CD14-positive monocyte (primary cell): ENCODE measurements at regions not wholly inside any gene's neighbourhood (a gene's known extent, or its start where the extent isn't known, plus 50 kb on each side); places are given as distances from the start of the nearest gene placed in this dataset.

ENCODE experiments used
- DNase-seq, 3 donors: peaks; one replicate each; pipeline ENCODE4 v3.0.0-alpha.2; 2011 to 2022
- H2AFZ ChIP-seq: 2 replicates; pipeline ENCODE4 v1.6.0; 2012; ENCODE audit warnings: mild to moderate bottlenecking, low read depth, low read length, inconsistent platforms; ENCODE audit not compliant: insufficient read depth, poor library complexity, severe bottlenecking
- H3K27ac ChIP-seq, 2 donors: 1 replicate in 1 of 2; 2 replicates in 1 of 2; pipeline ENCODE4 v1.5.1; 2012 to 2013; ENCODE audit warnings: low read length in 2 of 2, control low read depth in 1 of 2, inconsistent platforms in 1 of 2, low read depth in 1 of 2, mild to moderate bottlenecking in 1 of 2
- H3K27me3 ChIP-seq, 2 donors: one replicate each; pipeline versions ENCODE4 v1.6.0 to v1.6.1; 2011 to 2013; ENCODE audit warnings: low read length in 2 of 2; ENCODE audit not compliant: control insufficient read depth in 2 of 2, insufficient read depth in 2 of 2
- H3K36me3 ChIP-seq, 2 donors: replicated peaks in 1 of 2; 1 replicate in 1 of 2; 2 replicates in 1 of 2; pipeline versions ENCODE4 v1.5.1 to v1.6.1; 2012 to 2013; ENCODE audit warnings: low read length in 2 of 2, control low read depth in 1 of 2, inconsistent platforms in 1 of 2, mild to moderate bottlenecking in 1 of 2; ENCODE audit not compliant: insufficient read depth in 2 of 2, control insufficient read depth in 1 of 2
- H3K4me1 ChIP-seq, 2 donors: 1 replicate in 1 of 2; 2 replicates in 1 of 2; pipeline versions ENCODE4 v1.5.1 to v1.6.1; 2012 to 2013; ENCODE audit warnings: low read length in 2 of 2, control low read depth in 1 of 2, inconsistent platforms in 1 of 2, mild to moderate bottlenecking in 1 of 2, moderate library complexity in 1 of 2; ENCODE audit not compliant: insufficient read depth in 2 of 2, control insufficient read depth in 1 of 2
- H3K4me2 ChIP-seq: replicated peaks from 2 replicates; pipeline ENCODE3; 2012; ENCODE audit warnings: low read length, moderate library complexity, mild to moderate bottlenecking; ENCODE audit not compliant: poor library complexity, severe bottlenecking; ENCODE audit errors: extremely low read depth
- H3K4me3 ChIP-seq, 3 experiments: fragments of 200-600 bp in 1 of 3; sonication (generic) in 1 of 3; replicated peaks in 1 of 3; 1 replicate in 2 of 3; 2 replicates in 1 of 3; pipeline ENCODE4 v1.5.1; 2011 to 2013; ENCODE audit warnings: low read length in 3 of 3, mild to moderate bottlenecking in 3 of 3, control low read depth in 2 of 3, low read depth in 2 of 3, inconsistent platforms in 1 of 3, moderate library complexity in 1 of 3
- H3K79me2 ChIP-seq: 2 replicates; pipeline ENCODE4 v1.6.0; 2012; ENCODE audit warnings: mild to moderate bottlenecking, control low read depth, inconsistent platforms, low read length, moderate library complexity; ENCODE audit not compliant: insufficient read depth
- H3K9ac ChIP-seq: 2 replicates; pipeline ENCODE4 v1.6.0; 2017; ENCODE audit warnings: low read length, mild to moderate bottlenecking; ENCODE audit not compliant: insufficient read depth, poor library complexity, severe bottlenecking
- H3K9me3 ChIP-seq, 2 donors: replicated peaks in 1 of 2; 1 replicate in 1 of 2; 2 replicates in 1 of 2; pipeline versions ENCODE4 v1.5.1 to v1.6.1; 2012 to 2013; ENCODE audit warnings: low read length in 2 of 2, control low read depth in 1 of 2; ENCODE audit not compliant: control insufficient read depth in 1 of 2, insufficient read depth in 1 of 2
- H4K20me1 ChIP-seq: 2 replicates; pipeline ENCODE4 v1.6.0; 2012; ENCODE audit warnings: mild to moderate bottlenecking, low read length, control low read depth, moderate library complexity; ENCODE audit not compliant: insufficient read depth
- H3K27ac Mint-ChIP-seq, 7 donors: one replicate each; pipeline ENCODE4 v1.8.0; 2020; ENCODE audit warnings: mild to moderate bottlenecking in 7 of 7, mixed read lengths in 7 of 7, moderate library complexity in 6 of 7, inconsistent platforms in 2 of 7
- H3K27me3 Mint-ChIP-seq, 3 donors: one replicate each; pipeline ENCODE4 v1.8.0; 2021 to 2022; ENCODE audit warnings: low read depth in 3 of 3, mild to moderate bottlenecking in 3 of 3, mixed read lengths in 3 of 3, moderate library complexity in 3 of 3, inconsistent platforms in 1 of 3
- H3K36me3 Mint-ChIP-seq, 2 donors: one replicate each; pipeline ENCODE4 v1.8.0; 2020; ENCODE audit warnings: mixed read lengths in 2 of 2, inconsistent platforms in 1 of 2, mild to moderate bottlenecking in 1 of 2
- H3K4me1 Mint-ChIP-seq: one replicate; pipeline ENCODE4 v1.8.0; 2020; ENCODE audit warnings: mild to moderate bottlenecking, mixed read lengths
- H3K4me3 Mint-ChIP-seq, 2 donors: one replicate each; pipeline ENCODE4 v1.8.0; 2020; ENCODE audit warnings: mild to moderate bottlenecking in 2 of 2, mixed read lengths in 2 of 2, moderate library complexity in 1 of 2
- H3K9me3 Mint-ChIP-seq, 7 donors: one replicate each; pipeline ENCODE4 v1.8.0; 2020 to 2022; ENCODE audit warnings: mixed read lengths in 7 of 7, mild to moderate bottlenecking in 6 of 7, moderate library complexity in 6 of 7, inconsistent platforms in 2 of 7
- CTCF ChIP-seq: fragments of 200-600 bp; IDR thresholded peaks from one replicate; pipeline ENCODE4 v1.8.0; 2022; ENCODE audit warnings: antibody characterized with exemption, mild to moderate bottlenecking
- WGBS: methylation state at CpG from one replicate; pipeline ENCODE4 v1.1.5; 2013; ENCODE audit warnings: missing lambda C conversion rate; ENCODE audit not compliant: insufficient coverage; 5-methylcytosine and 5-hydroxymethylcytosine counted together
- intact Hi-C, 2 donors: fragments of 100-400 bp; cut with micrococcal nuclease; formaldehyde crosslinking; loops; one replicate each; pipeline versions ENCODE4 v1.15.0 to v1.15.1; 2023

- H3K9me3 ChIP-seq: peaks cover 12 to 18% of the 10 kb centered on the region in 2 donors
- H3K4me1 ChIP-seq: peaks cover 19 to 23% of the 10 kb centered on the region in 2 donors
- no peaks in the 10 kb centered on the region for H4K20me1 ChIP-seq
- DNase-seq: peak in 2 of 3 donors; percentile 30 to 41
- no peaks in the 10 kb centered on the region for H3K27me3 ChIP-seq
- no peak overlapping the region for H2AFZ ChIP-seq
- no peak overlapping the region for H3K4me2 ChIP-seq
- H3K27ac ChIP-seq: no peak overlapping the region
- Mint-ChIP-seq H3K27ac (peak overlapping the region in 1 of 7 donors; percentile 12), H3K4me3 (no peak overlapping the region), H3K4me1 (peaks cover 19% of the 10 kb centered on the region), H3K9me3 (peaks cover 2 to 23% (median 15%) of the 10 kb centered on the region in 7 donors), H3K27me3 (peaks cover 0 to 3% (median 1%) of the 10 kb centered on the region in 3 donors), H3K36me3 (no peaks in the 10 kb centered on the region)
- H3K79me2 ChIP-seq: no peaks in the 10 kb centered on the region
- TF ChIP-seq CTCF: peak; percentile 88
- H3K4me3 ChIP-seq: no peak overlapping the region
- intact Hi-C loops: loop anchor here (5.0 kb wide), 3 partner anchors 179 to 479 kb away; no protein-coding TSS in a partner anchor
- H3K9ac ChIP-seq: no peak overlapping the region
- no peaks in the 10 kb centered on the region for H3K36me3 ChIP-seq
- WGBS: 60% methylated on average over 1 of the region's 8 CpGs
These were observed 127.2 kb upstream of the ATF7IP start for GRCh38 chr12:14238221-14238792.

- DNase-seq: peak; percentile 62 to 73 (median 71)
- Histone ChIP-seq H3K27me3 (no peaks in the 10 kb centered on the region), H2AFZ (peak overlapping the region; percentile 78), H4K20me1 (no peaks in the 10 kb centered on the region), H3K9ac (peak overlapping the region; percentile 63), H3K4me1 (peaks cover 21 to 27% of the 10 kb centered on the region in 2 donors), H3K4me2 (peak overlapping the region; percentile 78), H3K4me3 (peak overlapping the region; percentile 53 to 91 (median 84)), H3K27ac (peak overlapping the region; percentile 69 to 86), H3K36me3 (no peaks in the 10 kb centered on the region), H3K9me3 (peaks cover 23 to 27% of the 10 kb centered on the region in 2 donors), H3K79me2 (no peaks in the 10 kb centered on the region)
- peaks cover 8 to 32% (median 25%) of the 10 kb centered on the region in 7 donors for H3K9me3 Mint-ChIP-seq
- peaks cover 0 to 4% of the 10 kb centered on the region in 2 donors for H3K36me3 Mint-ChIP-seq
- H3K4me3 Mint-ChIP-seq: peak overlapping the region; percentile 77 to 86
- intact Hi-C loops: loop anchor here (5.0 kb wide), 3 partner anchors 178 to 478 kb away; no protein-coding TSS in a partner anchor
- H3K27me3 Mint-ChIP-seq: peaks cover 0 to 3% (median 1%) of the 10 kb centered on the region in 3 donors
- 29% methylated on average over 3 of the region's 13 CpGs for WGBS
- H3K27ac Mint-ChIP-seq: peak overlapping the region; percentile 79 to 96 (median 91)
- TF ChIP-seq CTCF: no peak
- H3K4me1 Mint-ChIP-seq: peaks cover 21% of the 10 kb centered on the region
These were observed 126.0 kb upstream of the ATF7IP start for GRCh38 chr12:14239350-14239934.
